Stimulated activated naive CD4-positive, alpha-beta T cell (primary cell): ENCODE measurements at regions not wholly inside any gene's neighbourhood (a gene's known extent, or its start where the extent isn't known, plus 50 kb on each side); places are given as distances from the start of the nearest gene placed in this dataset.

Source experiments
- DNase-seq, 6 experiments: peaks; one replicate each; lab custom pipeline; 2025; lab: John Stamatoyannopoulos, UW

DNA sequence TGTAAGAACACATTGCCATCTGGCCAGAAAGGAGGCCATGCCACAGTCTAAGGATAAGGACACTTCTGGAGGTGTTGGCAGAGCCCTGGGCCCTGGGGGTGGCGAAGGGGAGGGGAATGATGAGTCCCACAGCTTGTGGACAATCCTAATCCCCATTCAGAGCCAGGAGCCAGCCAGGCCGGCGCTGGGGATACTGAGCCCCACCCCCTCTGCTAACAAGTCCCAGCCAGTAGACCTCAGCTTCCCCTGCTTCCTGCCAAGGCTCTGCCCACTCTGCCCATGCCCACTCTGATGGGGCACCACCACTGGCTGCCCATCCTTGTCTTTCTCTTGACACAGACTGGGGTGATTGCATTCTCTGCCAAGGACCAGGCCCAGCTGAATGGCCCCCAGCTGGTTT, 71.9 kb downstream of the NAV1 start:
- no peak for DNase-seq

DNA sequence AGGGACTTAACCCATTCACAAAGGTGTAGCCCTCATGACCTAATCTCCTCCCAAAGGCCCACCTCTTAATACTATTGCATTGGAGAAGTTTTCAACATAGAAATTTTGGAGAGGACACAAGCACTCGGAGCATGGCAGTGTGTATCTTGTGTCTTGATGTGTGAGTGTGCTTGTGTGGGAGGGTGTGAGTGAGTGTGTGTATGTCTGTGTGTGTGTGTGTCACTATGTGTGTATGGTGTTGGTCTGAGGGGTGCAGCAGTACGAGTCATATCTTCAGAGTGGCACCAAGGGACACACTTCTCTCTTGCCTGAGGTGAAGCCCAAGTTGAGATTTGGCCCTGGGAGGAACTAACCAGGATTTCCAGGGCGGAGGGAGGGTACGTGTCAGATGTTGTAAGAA, 73.7 kb downstream of the NAV1 start:
- DNase-seq: no peak

DNA sequence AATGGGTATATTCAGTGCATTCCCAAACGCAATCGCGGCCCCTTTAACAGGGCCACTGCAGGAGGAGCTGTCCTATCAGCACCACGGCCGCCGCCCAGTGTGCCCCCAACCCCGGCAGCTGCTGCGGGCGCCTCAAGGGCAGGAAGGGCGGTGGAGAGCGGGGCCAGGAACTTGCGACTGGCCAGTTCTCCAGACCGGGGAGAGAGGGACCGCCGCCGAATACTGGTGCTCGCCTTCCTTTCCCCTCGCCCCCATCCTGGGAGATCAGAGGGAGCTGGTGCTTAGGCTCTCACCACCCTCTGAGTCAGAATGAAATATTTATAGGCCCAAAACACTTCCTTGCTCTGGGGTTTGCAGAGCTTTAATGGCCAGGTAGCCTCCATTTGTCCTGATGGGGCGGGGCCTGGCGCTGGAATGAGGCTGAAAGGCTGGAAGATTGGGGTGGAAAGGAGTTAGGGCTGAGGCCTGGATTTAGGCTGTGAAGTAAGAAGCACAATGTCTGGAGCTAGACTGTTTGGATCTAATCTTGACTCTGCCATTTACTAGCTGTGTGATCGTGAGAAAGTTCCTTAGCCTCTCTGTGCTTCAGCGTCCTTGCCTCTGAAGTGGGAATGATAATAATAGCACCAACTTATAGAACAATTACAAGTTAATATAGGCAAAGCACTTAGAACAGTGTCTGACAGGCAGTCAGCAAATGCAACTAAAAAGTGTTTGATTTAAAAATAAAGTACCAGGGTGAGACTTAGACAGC, 75.5 kb downstream of the NAV1 start:
- DNase-seq: no peak

DNA sequence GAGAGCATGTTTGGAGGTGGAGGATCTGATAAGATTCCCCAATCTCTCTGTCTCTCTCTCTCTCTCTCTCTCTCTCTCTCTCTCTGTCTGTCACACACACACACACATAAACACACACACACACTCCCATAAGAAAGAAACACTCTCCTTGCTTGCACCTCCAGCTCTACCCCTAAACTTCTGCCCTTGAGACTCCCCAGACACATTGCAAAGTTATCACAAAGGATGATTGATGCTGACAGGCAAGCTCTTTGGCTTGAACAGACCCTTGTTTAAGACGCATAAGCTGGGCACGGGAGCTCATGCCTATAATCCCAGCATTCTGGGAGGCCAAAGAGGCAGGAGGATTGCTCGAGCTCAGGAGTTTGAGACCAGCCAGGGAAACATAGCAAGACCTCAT, 78.2 kb downstream of the NAV1 start:
- no peak for DNase-seq

DNA sequence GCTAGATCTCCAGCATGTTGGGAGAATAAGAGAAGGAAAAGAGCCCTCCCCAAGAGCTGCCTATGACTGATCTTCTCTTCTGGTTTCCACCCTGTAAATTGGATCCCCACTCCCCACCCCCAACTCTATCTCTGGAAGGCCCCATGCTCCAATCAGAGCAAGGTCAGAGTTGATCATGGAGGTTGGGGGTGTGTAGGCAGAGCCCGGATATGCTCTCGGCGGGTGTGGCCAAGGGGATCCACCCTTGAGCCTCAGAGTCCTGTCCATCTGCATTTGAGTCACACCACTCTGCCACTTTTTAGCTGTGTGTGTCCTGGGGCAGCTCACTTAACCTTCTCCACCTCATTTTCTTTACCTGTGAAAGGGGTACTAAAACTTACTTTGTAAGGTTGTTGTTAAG, 79.5 kb downstream of the NAV1 start:
- DNase-seq: no peak

DNA sequence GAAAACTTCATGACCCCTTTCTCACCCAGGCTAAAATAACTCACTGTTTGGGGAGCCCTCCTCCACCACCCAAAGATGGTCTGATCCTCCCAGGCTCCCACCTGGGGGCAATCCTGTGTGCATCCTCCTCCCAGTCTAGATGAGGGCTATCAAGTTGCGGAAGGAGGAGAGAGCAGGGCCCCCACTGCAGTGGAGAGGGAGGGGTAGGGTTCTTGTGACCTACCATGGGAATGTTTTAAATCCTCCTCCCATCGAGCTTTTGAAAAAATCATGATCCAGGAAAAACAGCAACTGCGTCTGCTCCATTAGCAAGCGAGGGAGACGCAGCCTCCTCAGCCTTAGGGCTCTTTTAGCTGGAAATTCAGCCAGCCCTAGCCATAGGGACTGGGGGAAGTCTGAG, 80.0 kb downstream of the NAV1 start:
- no peak for DNase-seq

GRCh38 chr1:201619513-201619912, 80.6 kb downstream of the NAV1 start:
- no peak for DNase-seq

DNA sequence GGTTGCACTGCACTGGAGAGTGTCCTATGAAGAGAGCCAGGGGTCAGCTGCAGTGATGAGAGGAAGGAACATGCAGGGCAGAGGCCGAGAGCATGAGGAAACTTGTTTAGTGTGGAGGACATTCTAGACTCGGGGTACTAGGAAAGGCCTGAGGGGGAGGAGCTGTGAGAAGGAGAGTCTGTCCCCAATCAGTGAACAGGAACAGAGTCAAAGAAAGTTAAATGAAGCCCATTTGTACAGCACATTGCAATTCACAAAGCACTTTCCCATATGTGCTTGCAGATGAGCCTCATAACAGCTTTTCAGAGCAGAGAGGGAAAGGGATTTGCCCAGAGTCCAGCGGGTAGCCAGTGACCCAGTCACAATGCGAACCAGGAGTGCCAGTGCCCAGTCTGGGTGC, 83.4 kb downstream of the NAV1 start:
- no peak for DNase-seq

GRCh38 chr1:201622824-201623223, 83.9 kb downstream of the NAV1 start:
- DNase-seq: no peak

- DNase-seq: no peak
Observed at GRCh38 chr1:201624741-201625225, 85.9 kb downstream of the NAV1 start.

DNA sequence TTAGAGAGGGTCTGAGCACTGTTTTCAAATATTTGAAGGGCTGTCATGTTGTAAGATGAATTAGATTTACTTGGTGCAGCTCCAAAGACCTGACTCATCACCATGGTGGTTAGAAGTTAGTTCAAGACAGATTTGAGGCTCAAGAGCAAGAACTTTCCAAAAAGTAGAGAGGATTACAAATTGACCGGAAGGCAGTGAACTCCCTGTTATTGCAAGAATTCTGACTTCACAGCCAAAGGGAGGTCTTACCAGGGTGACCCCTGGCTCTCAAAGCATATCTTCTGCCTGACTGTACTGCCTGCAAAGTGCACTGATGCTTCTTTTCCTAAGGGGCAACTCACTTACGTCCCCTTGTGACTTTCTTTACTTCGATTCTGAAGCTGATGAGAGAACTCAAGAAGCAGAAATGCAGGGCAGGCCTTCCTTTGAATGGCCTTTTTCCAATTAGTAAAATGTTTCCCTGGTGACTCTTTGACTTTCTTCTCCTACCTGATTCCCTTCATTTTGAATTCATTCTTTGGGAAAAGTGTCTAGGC, 86.4 kb downstream of the NAV1 start:
- no peak for DNase-seq

DNA sequence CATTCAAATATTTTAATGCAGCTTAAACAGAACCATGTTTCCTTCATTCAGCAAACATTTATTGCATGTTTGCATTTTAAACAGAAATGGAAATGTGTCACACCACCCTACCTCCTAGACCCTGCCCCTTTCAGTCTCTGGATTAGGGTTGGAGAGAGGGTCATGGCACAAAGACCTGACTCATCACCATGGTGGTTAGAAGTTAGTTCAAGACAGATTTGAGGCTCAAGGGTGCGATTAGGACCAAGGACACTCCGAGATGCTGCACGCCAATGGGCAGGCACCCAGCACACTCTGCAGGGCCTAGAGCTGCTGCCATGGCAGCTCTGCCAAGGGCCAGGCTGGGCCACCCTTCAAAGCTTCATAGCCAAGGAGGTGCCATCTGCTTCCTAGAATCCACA, 86.9 kb downstream of the NAV1 start:
- DNase-seq: no peak

GRCh38 chr1:201626629-201627275, 87.8 kb downstream of the NAV1 start:
- no peak for DNase-seq

- DNase-seq: no peak
Observed at GRCh38 chr1:201628490-201628889, 89.6 kb downstream of the NAV1 start.

- no peak for DNase-seq
Observed at GRCh38 chr1:201630582-201630981, 91.7 kb downstream of the NAV1 start.

- DNase-seq: no peak
Observed at GRCh38 chr1:201631037-201631436, 92.1 kb downstream of the NAV1 start.

- no peak for DNase-seq
Observed at GRCh38 chr1:201632364-201632952, 93.5 kb downstream of the NAV1 start.

DNA sequence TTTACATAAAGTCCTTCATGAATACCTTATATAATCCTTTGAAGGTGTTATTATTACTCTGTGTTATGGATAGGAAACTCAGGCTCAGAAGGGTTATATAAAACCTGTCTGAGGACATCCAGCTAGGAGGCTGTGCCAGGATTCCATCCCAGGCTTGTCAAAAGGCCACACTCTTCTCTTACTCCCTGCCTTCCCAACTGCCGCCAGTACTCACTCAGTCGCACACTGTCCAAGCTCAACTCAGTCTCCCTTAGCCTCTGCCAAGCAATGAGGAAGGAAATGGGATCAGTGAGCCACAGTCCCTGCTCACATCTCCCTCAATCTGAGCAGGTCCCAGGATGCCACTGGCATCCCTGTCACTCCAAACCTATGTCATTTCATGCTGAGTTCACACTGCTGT, 94.4 kb downstream of the NAV1 start:
- DNase-seq: no peak

GRCh38 chr1:201633811-201634210, 94.9 kb downstream of the NAV1 start:
- no peak for DNase-seq

DNA sequence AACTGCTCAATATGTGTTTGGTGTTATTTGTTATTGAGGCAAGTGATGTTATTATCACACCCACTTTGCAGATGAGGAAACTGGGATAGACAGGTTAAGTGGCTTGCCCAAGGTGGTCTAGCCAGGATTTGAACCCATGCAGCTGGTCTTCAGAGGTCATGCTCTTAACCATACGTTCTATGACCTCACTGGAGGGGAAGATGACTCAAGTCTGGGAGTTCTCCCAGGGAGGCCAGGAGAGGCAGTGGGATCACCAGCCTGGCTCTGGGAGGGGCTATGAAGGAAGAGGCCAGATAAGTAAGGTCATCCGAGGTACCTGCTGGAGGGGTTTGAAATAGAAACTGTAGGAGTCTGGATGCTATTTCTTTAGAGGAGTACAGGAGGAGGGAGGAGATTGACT, 95.3 kb downstream of the NAV1 start:
- DNase-seq: no peak

GRCh38 chr1:201636097-201636496, 97.2 kb downstream of the NAV1 start:
- no peak for DNase-seq

- DNase-seq: no peak
Observed at GRCh38 chr1:201636510-201636971, 97.6 kb downstream of the NAV1 start.
